ENCODE measurements at regions not wholly inside any gene's neighbourhood (a gene's known extent, or its start where the extent isn't known, plus 50 kb on each side); places are given as distances from the start of the nearest gene placed in this dataset.
A peak's percentile ranks its signal among the peaks of the same experiment; 100 is the strongest.

GRCh38 chr14:21825149-21825743 is 151.6 kb upstream of the OR4E1 start:
- no peaks in the 10 kb centered on the region for H3K79me2 ChIP-seq (ENCODE audit: insufficient read depth, low read length)
- DNase-seq (ENCODE audit: low spot score) (peak; percentile 68), ATAC-seq (peak; percentile 98), FAIRE-seq (no peak)
- no peak overlapping the region for H3K4me3 ChIP-seq (replicated peaks in 1 of 3; ENCODE audit: insufficient read depth in 1 of 3, low read depth in 2 of 3, low read length in 3 of 3)
- POLR2A ChIA-PET, result no interaction called here
- CTCF ChIA-PET (ENCODE audit: low intra/inter-chr PET ratio, low total read pairs), result no interaction called here
- no peaks in the 10 kb centered on the region for H3K36me3 ChIP-seq (replicated peaks in 1 of 2; ENCODE audit: control insufficient read depth in 1 of 2, insufficient read depth in 2 of 2, low read length in 2 of 2)
- no peaks in the 10 kb centered on the region for H3K4me1 ChIP-seq (ENCODE audit: insufficient read depth, low read length)
- no peaks in the 10 kb centered on the region; a peak in 1 of 5 replicates for H3K27me3 ChIP-seq (ENCODE audit: control insufficient read depth in 1 of 2, insufficient read depth in 2 of 2, low read length in 2 of 2)
- no peak overlapping the region for H3K9ac ChIP-seq (ENCODE audit: insufficient read depth, low read depth, low read length)
- 1% methylated on average over 4 of the region's 4 CpGs for WGBS (ENCODE audit: low lambda C conversion rate)
- intact Hi-C loops (cut with micrococcal nuclease; ENCODE audit: unreplicated experiment) (no loop called here), in situ Hi-C loops (cut with HindIII; ENCODE audit: extremely low pct_ligation_motif_present, low pct_unique_long_range_greater_than_20kb) (no loop called here)
- no peaks in the 10 kb centered on the region for H3K9me3 ChIP-seq (ENCODE audit: low read length)
- no peak overlapping the region for H2AFZ ChIP-seq (ENCODE audit: low read length)
- no peaks in the 10 kb centered on the region for H4K20me1 ChIP-seq (ENCODE audit: insufficient read depth, low read length)
- no peak overlapping the region for H3K4me2 ChIP-seq (ENCODE audit: low read depth, low read length)
- H3K27ac ChIP-seq (ENCODE audit: extremely low read length, insufficient read depth, low read length), result no peak overlapping the region
- BruUV-seq (replicated peaks), result no TSS peak
- no peak for TF ChIP-seq CREB3 (CRISPR knock-in tag; IDR thresholded peaks at IDR 0.05)
- no peak for TF ChIP-seq CERS6 (CRISPR knock-in tag; IDR thresholded peaks at IDR 0.05)
- no peak for TF ChIP-seq YEATS2 (CRISPR knock-in tag; IDR thresholded peaks at IDR 0.05; ENCODE audit: borderline replicate concordance)
- TF ChIP-seq CTCF (CRISPR knock-in tag; IDR thresholded peaks at IDR 0.05), result peak; percentile 51
- no peak for TF ChIP-seq GATAD2A (CRISPR knock-in tag; IDR thresholded peaks at IDR 0.05)
- no peak for TF ChIP-seq ARNTL (CRISPR knock-in tag; IDR thresholded peaks at IDR 0.05)

Measured in HepG2 (cell line).